Activated B cell treated with CpG ODN at 0.5 μM for 24 hours (primary cell): ENCODE measurements at regions not wholly inside any gene's neighbourhood (a gene's known extent, or its start where the extent isn't known, plus 50 kb on each side); places are given as distances from the start of the nearest gene placed in this dataset.

Experiments used
- ATAC-seq: fragments of 200-7000 bp; cut with Tn5 transposase; one replicate; pipeline ENCODE4 v1.10.0; 2021; ENCODE audit warnings: low read depth, mild to moderate bottlenecking, moderate library complexity
- CTCF ChIA-PET: fragments of 350-600 bp; sonication (Branson Sonifier 250); formaldehyde crosslinking; loops from one replicate; lab custom pipeline; 2021; ENCODE audit warnings: antibody characterized with exemption; lab: Charles Lee
- POLR2A ChIA-PET: fragments of 350-600 bp; sonication (Branson Sonifier 250); formaldehyde crosslinking; loops from one replicate; lab custom pipeline; 2021; ENCODE audit warnings: antibody characterized with exemption; lab: Charles Lee
- DNase-seq: peaks from one replicate; pipeline ENCODE4 v3.0.0; 2022
- H3K27ac Mint-ChIP-seq: one replicate; pipeline ENCODE4 v1.8.0; 2020; ENCODE audit warnings: mixed read lengths
- H3K27me3 Mint-ChIP-seq: one replicate; pipeline ENCODE4 v1.8.0; 2021; ENCODE audit warnings: mixed read lengths
- H3K36me3 Mint-ChIP-seq: one replicate; pipeline ENCODE4 v1.8.0; 2021; ENCODE audit warnings: low read depth, mixed read lengths
- H3K4me1 Mint-ChIP-seq: one replicate; pipeline ENCODE4 v1.8.0; 2021; ENCODE audit warnings: mixed read lengths
- H3K4me3 Mint-ChIP-seq: one replicate; pipeline ENCODE4 v1.8.0; 2020; ENCODE audit warnings: mild to moderate bottlenecking, mixed read lengths
- H3K9me3 Mint-ChIP-seq: one replicate; pipeline ENCODE4 v1.8.0; 2020; ENCODE audit warnings: mixed read lengths
- CTCF ChIP-seq: fragments of 200-600 bp; IDR thresholded peaks from one replicate; pipeline ENCODE4 v1.8.0; 2022; ENCODE audit warnings: antibody characterized with exemption, mild to moderate bottlenecking
- intact Hi-C: fragments of 100-400 bp; cut with micrococcal nuclease; formaldehyde crosslinking; loops from one replicate; pipeline ENCODE4 v1.15.1; 2024

GRCh38 chr16:27721531-27722181 is 171.7 kb downstream of the KATNIP start:
- ChIA-PET CTCF (no interaction called here), POLR2A (no interaction called here)
- Mint-ChIP-seq H3K4me1 (no peaks in the 10 kb centered on the region), H3K27ac (no peak overlapping the region), H3K27me3 (no peaks in the 10 kb centered on the region), H3K36me3 (peaks cover 46% of the 10 kb centered on the region), H3K9me3 (no peaks in the 10 kb centered on the region), H3K4me3 (no peak overlapping the region)
- DNase-seq (no peak), ATAC-seq (no peak)
- intact Hi-C loops, result no loop called here
- TF ChIP-seq CTCF, result no peak

DNA sequence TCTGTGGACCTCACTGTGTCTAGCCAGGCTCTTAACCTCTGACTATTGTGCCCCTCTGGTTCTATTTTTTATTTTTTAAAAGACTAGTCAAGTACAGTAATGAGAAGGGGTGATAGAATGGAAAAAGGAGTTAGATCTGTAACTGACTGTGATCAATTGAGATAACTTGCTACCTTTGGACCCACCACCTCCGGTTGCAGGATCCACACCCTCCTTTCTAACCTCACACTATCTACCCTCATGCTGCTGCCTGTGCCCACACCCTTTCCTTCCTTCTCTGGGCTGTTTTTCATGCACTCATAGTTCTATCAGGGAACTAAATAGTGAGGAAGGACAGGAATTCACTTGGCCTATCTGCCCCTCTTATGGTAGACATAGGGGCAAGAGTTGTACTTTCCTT is 172.3 kb downstream of the KATNIP start:
- peaks cover 47% of the 10 kb centered on the region for H3K36me3 Mint-ChIP-seq
- H3K4me3 Mint-ChIP-seq, result no peak overlapping the region
- H3K27me3 Mint-ChIP-seq, result no peaks in the 10 kb centered on the region

DNA sequence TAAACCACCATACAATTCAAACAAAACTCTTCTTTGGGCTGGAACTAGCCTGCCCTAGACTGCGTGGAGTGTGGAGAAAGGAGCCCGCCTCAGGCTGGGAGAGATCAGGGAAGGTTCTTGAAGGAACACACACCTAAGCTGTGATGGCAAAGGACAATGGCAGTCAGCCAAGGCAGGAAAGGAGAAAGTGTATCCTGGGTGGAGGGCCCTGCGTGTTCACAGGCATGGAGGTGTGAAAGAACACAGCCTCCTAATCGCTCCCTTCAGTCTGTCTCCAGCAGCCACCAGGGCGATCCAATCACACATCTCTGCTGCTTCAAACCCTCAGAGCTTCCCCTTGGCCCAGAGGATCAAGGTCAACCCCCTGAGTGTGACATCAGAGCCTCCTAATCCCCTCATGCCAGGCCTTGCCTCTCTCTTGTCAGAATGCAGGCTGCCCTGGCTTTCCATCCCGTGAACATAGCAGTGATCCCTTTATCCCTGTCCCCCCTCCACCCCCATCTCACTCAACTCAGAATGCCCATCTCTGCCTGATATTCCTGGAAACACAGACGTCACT is 173.0 kb downstream of the KATNIP start:
- no peaks in the 10 kb centered on the region for H3K4me1 Mint-ChIP-seq
- intact Hi-C loops, result no loop called here
- POLR2A ChIA-PET, result no interaction called here
- H3K36me3 Mint-ChIP-seq, result peaks cover 55% of the 10 kb centered on the region
- TF ChIP-seq CTCF, result no peak
- no peak overlapping the region for H3K4me3 Mint-ChIP-seq
- CTCF ChIA-PET, result no interaction called here
- H3K27ac Mint-ChIP-seq, result no peak overlapping the region
- DNase-seq (no peak), ATAC-seq (no peak)
- H3K27me3 Mint-ChIP-seq, result no peaks in the 10 kb centered on the region
- no peaks in the 10 kb centered on the region for H3K9me3 Mint-ChIP-seq

More for the DNA sequence above, 172.3 kb downstream of the KATNIP start:
- TF ChIP-seq CTCF, result no peak
- DNase-seq, result no peak
- H3K27ac Mint-ChIP-seq, result no peak overlapping the region
- H3K4me1 Mint-ChIP-seq, result no peaks in the 10 kb centered on the region
- intact Hi-C loops, result no loop called here
- ChIA-PET POLR2A (no interaction called here), CTCF (no interaction called here)
- no peak for ATAC-seq
- H3K9me3 Mint-ChIP-seq, result no peaks in the 10 kb centered on the region

GRCh38 chr16:27723711-27724481 is 174.0 kb downstream of the KATNIP start:
- CTCF ChIA-PET, result no interaction called here
- intact Hi-C loops, result no loop called here

More at GRCh38 chr16:27723711-27724481, 174.0 kb downstream of the KATNIP start:
- Mint-ChIP-seq H3K9me3 (no peaks in the 10 kb centered on the region), H3K27ac (no peak overlapping the region), H3K4me3 (no peak overlapping the region), H3K36me3 (peaks cover 57% of the 10 kb centered on the region), H3K4me1 (no peaks in the 10 kb centered on the region), H3K27me3 (no peaks in the 10 kb centered on the region)
- POLR2A ChIA-PET, result no interaction called here
- DNase-seq (no peak), ATAC-seq (no peak)
- TF ChIP-seq CTCF, result no peak
